Germinal center (tissue), 1 donor: ENCODE measurements at regions not wholly inside any gene's neighbourhood (a gene's known extent, or its start where the extent isn't known, plus 50 kb on each side); places are given as distances from the start of the nearest gene placed in this dataset.
"Not testable (repeated sequence)": the region's sequence is repeated elsewhere in the genome, so short reads cannot be mapped to it uniquely, and the experiment has no call there.

Source experiments
- DNase-seq: peaks from one replicate; pipeline ENCODE4 v3.0.0; 2012; ENCODE audit warnings: mixed read lengths, low spot score

DNA sequence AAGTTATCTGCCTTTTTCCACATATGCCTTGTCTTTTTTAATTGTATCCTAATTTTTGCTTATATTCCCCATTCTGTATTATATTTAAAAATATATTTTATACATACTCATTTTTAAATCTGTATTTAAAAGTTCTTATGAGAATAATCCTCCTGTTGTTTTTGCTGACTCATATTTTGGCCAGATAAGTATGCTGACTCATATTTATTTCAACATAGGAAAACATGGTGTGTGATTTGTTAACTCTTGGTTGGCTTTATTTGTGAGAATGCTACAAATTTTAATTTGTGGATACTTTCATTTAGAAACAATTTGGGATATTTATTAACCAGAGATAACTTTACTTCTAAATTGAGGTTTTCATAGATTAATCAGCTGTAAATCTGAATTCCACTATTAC, 587.7 kb downstream of the CPS1 start:
- DNase-seq, result no peak

DNA sequence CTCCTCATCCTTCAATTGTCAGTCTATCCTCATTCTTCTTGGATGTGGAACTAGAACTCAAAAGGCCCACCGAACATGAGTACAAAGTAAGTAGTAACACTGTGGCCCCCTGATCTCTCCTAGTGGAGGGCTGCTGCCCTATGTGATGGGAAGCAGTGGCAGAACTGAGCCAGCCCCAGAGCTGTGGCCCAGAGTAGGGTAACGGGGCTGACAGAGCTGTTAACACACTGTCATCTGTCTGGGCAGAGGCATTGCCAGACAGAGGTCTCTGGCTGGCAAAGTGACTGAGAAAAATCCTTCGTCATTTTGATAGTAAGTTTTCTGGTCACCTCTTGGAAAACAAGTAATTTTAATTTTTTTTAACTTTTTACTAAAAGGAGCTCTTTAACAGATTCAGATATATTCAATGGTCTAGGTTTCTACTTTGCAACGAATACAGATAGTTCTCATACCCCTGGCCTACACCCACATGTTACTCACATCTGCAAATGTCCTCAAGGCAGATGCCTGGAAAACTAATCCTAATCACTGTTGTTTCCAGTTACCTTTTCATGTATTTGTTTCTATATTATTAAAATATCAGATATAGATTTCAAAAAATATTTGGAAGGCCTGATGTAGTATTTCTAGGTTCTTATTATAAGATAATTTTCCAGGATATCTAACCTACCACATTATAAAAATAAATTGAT, 588.7 kb downstream of the CPS1 start:
- DNase-seq, result no peak

DNA sequence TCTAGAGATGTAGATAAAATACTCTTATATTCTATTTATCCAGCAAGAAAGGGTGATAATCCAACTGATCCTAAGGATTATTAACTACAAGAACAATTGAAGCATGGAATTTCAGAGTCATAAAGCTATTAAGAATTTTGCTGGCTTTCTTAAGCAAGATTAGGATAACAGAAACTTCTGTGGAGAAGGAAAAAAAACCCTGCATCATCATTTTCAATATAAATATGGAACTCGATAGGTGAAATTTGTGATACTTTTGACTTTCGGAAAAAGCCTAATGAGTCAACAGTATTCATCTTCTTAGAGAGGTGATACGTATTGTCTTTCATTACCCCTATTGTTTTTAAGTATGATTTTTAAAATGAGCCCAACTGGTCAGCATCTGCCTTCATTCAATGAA, 593.3 kb downstream of the CPS1 start:
- no peak for DNase-seq

DNA sequence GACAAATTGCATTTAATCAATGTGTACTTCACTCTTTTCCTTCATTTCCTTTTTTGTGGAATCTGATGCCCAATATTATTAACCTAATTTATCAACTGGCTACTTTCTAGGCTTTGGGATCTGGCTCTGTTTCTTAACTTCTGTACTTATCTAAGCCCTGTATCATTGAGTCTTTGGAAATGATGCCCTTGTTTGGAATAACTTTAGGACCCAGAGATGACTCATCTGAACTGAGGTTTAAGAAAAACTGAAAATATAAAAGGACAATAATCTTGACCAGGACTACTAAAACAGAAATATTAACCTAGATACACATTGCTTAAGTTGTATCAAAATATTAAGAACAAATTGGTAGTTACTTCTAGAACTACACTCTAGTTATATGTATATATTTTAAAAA, 600.8 kb downstream of the CPS1 start:
- no peak for DNase-seq

DNA sequence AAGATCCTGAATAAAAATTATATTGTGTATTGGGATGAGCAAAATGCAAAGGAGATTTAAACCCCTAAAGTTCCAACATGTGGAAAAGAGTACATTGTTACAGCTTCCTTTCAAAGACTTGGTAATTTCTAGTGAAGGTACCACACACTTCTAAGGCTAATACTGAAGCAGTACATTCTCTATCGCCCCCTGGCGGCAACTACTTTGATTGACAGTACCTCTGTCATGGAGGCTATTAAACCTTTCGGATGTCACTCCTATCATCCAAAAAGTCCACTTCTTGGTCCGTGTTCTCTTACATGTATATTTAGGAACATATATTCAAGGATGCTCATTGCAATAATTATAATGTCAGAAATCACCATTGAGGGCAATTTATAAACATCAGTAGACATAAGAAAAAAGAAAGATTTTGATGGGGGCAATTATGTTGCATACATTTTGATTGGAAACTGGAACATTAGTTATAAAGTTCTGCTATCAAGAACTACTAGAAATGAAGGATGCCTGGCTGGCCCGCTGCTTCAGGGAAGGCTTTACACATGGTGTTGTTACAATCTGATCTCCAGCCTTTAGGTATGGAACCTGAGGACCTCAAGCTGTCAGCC, 601.6 kb downstream of the CPS1 start:
- DNase-seq, result peak; percentile 8

DNA sequence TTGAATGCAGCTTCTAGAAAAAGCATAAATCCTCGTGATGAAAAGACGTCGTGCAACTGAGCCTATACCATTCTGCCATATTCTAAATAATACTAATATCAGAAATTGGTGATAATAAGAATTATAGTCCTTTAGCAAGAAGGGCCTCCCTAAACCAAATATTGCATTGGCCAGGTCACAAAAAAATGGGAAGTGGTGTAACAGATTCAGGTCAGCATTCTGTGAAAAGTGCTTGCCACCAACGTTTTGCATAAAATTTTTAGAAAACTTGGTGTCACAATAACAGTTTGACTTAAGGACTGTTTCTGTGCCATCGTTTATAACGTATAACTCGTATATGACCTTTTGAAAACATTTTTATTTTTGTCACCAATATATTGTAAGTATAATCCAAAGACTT, 603.6 kb downstream of the CPS1 start:
- no peak for DNase-seq

DNA sequence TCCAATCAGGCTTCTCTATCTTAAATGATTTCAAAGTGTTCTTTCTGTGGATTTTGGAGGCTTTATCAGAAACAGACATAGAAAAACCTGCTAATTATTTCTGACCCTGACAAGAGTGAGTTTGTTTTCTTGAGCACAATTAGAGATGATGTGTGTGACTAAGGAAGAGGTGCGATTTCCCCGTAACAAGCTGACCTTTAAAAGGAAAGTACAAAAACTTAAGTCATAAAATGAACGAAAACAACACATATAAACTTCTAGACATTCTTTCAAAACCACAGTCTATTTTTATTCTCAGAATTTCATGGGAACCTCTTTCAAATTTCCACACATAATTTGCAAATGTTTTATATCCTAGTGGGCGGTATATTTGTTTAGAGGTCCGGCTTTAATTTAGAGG, 604.8 kb downstream of the CPS1 start:
- DNase-seq, result no peak

DNA sequence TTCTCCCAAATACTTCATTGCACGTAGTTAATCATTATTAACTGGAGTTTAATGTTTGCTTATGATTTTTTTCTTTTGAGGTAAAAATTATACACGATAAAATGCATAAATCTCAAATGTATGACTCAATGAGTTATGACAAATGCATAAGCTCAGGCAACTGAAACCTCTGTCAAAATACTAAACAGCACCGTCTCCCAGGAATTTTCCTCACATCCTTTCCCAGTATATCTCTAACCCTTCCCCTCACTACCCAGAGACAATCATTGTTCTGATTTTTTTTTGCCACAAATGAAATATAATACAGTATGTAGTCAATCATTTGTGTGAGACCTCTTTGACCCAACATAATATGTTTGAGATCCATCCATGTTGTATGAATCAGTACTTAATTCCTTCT, 606.5 kb downstream of the CPS1 start:
- DNase-seq, result no peak

DNA sequence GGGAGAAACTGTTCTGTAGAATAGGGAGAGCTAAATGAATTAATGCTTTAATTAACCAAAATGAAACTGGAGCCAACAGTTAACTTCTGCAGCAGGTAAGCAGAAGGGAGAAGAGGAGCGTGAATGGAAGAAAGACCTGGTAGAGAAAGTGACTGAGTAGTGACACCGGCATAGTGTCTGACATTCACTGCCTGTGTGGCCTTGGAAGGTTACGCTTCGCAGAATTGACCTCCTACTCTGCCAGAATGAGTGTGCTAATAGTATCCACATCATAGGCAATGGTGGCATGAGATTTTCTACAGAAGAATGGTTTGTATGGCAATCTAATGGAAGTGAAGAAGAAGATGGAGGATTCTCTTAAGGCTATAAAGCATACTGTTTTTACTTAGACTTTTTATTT, 614.4 kb downstream of the CPS1 start:
- no peak for DNase-seq

DNA sequence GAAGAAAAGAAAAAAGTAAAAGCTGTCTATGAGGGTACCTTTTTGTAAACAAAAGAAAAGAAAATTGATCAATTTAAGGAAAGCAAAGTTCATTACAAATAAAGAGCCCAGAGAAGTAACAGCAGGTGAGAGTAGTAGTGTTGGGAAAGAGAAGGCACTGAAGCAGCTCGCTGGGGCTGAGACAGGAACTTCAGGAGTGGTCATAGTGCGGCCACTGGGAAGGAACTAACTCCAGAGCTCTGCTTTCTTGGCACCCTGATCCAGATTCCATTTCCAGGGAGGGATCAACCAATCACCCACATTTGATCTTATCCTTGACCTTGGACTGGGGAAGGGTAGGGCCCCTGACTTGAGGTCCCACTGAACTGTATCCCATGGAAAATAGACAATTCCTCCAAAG, 617.6 kb downstream of the CPS1 start:
- no peak for DNase-seq

DNA sequence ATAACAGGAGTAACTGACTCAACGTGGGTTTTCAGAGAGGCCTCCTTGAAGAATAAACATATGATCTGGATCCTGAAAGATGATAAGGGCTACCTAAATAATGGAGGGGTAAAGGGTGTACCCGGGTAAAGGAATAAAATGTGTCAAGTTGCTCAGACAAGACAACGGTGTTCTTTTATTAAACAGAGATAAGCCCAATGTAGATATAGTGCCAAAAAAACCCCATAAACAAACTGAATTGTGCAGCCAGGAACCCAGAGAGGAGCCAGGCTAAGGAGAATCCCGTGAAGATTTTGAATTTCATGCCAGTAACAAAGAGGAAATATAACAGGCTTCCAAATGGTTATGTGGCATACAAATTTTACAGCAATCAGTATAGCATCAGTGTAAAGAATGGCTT, 618.2 kb downstream of the CPS1 start:
- DNase-seq, result no peak

DNA sequence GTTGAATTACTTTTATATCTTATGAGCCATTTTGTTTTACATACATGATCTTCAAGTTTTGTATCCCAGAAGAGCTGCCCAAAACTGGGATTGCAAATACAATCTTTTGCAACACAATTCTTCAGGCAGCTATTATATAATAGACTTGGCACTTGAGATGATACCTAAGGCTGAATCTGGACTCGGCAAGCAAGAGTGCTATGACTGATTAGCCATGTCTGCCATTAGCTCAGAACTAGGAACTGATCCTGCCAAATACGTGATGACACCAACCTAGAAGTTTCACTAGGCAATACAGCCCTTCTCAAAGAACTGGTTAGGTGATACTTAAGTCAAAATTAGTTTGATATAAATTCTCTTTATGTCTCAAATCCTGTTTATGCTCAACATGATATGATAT, 619.6 kb downstream of the CPS1 start:
- no peak for DNase-seq

DNA sequence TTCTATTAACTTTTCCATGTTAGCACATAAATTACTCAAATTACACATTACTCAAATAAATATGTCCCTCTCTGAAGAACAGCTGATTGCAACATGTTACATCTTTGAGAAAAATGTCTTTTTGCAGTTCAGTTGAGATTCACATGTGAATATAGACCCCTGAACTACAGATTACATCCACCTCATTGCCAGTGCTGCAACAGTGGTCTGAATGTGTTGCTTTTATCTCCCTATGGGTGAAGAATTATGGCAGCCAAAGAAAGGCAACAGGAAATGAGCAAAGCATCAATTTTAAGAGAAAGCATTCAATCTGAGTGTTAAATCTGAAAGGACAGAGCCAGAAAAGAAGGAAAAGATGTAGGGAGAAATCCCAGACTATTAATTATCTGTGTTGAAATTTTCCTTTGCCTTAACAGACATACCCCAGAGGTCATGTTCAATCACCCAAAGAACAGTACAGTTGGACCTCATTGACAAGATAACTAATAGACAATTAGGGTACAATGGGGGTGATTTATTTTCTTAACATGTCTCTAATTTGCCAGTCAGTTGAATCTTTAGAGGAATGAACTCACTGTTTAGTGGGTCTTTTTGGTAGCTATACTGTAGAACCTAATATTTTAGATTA, 620.2 kb downstream of the CPS1 start:
- DNase-seq, result no peak

DNA sequence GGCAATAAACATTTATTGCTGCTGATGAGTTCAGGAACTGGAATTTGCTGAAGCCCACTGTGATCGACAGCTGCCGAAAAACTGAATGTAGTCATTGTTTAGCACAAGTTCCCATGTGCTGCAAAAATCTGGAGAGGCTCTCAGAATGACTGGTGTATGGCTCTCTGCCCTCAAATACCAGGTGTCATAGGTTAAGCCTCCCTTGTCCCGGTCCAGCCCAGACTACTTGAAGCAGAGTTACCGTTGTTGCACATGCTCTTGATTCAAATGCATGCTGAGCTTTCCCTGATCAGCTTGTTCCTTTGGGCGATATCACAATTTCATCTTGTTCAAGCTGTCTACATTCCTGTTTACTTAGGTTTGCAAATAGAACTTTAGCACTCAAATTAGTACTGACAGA, 625.2 kb downstream of the CPS1 start:
- DNase-seq, result no peak

DNA sequence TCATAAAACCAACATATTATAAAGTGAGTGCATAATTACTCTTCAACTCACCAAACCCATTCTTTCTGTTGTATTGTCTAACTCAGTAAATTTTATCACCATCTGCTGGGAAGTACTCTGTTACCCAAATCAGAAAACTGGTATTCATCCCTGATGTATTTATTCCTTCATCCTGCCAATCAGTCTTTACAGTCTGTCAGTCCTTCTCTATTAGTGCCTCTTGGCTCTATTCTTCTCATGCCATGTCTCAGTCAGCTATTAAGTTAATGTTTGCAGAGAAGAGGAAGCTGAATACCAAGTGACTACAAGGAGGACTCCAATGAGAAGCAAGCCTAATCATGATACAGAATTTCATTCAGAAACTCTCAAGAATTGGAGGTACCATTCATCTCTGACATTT, 631.2 kb downstream of the CPS1 start:
- no peak for DNase-seq

DNA sequence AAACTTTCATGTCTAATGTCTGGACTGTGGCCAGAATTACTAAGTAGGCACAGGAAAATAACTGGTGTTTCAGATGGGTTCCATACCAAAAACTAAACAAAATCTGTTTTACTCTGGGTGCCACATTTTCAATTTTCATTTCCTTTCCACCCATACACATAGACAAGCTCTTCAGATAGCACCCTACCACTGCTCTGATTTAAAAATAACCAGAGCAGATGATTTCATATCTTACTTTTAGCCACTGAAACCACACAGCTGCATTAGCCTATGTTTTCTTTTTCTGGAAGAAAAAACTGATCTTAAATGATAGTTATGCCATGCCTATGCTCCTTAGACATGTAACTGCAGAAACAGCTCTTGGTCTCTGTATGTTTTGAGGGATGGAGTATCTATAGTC, 647.6 kb downstream of the CPS1 start:
- no peak for DNase-seq

DNA sequence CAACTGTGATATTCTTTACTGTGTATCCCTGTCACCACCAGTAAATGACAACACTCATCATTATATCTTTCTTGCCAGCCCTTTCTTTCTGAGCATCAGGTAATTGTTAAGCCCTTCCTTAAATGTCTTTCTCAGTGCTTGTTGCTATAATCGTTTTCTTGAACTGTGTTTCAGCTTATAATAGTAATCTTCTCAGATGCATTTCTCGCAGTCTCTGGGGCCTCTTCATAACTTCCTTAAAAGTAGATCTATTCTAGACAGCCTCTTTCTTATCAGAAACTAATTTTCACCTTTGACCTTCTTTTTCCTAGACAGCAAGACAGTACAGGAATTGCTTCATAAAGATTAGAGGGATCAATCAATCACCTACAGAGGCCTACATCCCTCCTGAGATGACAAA, 648.1 kb downstream of the CPS1 start:
- DNase-seq, result no peak

DNA sequence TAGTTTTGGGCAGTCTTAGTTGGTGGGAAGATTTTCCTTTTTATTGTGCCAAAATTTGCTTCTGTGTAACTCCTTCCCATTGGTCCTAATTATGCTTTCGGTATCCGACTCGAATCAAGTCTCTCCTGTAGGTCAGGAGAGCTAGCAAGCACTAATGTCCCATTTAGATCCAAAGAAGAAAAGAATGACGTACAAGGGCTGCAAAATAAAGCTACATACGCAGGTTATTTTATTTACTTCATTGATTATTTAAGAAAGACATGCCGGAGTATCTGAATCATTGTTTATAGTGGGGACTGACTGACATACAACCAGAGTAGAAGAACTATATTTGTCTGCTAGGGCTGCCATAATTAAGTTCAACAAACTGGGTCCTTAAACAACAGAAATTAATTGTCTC, 648.5 kb downstream of the CPS1 start:
- DNase-seq, result no peak

DNA sequence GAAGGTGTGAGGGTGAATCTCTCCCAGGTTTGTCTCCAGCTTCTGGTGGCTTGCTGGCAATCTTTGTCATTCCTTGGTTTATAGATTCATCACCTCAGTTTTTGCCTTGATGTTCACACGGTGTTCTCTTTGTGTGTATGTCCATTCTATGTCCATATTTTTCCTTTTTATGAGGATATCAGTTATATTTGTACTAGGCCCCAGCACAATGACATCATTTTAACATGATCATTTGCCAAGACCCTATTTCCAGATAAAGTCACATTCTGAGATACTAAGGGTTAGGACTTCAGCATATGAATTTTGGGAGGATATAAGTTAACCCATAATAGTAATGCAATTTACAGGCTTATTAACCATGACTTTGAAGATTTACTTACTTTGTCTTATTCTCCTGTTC, 649.0 kb downstream of the CPS1 start:
- no peak for DNase-seq

DNA sequence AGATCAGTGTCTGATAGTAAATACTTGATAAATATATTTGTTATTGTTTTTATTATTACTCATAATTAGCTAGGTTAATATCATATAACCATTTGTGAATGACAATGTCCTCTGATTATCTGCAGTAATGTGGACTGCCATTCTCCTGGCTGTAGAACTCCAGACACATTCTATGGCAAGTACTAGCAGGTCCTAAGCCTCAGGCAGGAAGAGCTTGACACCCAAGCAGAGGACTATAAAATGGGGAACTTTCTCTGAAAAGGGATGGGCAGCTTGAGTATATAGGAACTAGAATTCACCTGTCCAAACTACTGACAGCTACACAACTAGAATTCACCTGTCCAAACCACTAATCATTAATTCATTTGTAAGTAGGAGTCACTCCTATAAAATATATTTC, 649.4 kb downstream of the CPS1 start:
- no peak for DNase-seq

DNA sequence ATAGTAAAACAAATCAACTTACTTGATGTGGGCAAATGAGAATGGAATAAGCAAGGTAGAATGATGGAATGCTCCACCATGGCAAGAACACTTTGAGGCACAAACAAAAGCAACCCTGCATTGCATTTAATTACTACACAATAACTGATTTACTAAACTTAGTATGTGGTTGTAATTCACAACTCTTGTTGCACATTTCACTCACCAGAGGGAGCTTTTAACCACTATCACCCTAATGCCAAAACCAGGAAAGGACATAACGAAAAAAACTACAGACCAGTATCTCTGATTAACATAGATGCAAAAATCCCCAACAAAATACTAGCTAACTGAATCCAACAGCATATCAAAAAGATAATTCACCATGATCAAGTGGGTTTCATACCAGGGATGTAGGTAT, 659.8 kb downstream of the CPS1 start:
- DNase-seq, result no peak

DNA sequence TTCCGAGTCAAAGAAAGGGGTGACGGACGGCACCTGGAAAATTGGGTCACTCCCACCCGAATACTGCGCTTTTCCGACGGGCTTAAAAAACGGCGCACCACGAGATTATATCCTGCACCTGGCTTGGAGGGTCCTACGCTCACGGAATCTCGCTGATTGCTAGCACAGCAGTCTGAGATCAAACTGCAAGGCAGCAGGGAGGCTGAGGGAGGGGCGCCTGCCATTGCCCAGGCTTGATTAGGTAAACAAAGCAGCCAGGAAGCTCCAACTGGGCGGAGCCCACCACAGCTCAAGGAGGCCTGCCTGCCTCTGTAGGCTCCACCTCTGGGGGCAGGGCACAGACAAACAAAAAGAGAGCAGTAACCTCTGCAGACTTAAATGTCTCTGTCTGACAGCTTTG, 663.1 kb downstream of the CPS1 start:
- not testable (repeated sequence) for DNase-seq

DNA sequence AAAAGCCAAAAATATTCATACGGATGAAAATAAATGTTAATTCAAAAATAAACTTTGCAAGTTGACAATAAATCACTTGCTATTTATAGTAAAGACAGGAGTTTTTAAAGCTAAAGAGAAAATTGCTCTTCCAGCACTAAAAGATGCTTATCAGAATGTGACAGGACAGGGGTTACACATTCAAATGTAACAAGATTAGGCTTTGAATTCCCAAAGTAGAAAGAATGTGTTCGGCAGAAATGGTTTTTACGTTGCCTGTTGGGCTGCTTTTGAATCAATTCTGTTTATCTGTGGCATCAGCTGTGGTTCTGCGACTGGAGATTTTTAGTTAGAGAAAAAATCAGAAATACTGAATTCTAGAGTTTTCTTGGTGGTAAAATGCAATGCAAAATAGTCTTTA, 669.4 kb downstream of the CPS1 start:
- DNase-seq, result no peak

DNA sequence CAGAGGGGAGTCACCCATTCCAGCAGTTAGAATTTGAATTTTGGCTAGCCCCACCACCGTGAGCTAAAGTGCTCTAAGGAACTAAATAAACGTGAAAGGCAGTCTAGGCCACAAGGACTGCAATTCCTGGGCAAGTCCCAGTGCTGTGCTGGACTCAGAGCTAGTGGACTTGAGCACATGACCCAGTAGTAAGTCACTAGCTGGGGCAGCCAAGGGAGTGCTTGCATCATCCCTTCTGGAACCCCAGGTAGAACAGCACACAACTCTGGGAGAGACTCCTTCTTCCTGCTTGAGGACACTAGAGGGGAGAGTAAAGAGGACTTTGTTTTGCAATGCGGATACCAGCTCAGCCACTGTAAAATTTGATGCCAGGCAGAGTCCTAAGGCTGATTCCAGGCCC, 672.2 kb downstream of the CPS1 start:
- no peak for DNase-seq
